Astrocyte (in vitro differentiated cells and primary cell): ENCODE measurements at regions not wholly inside any gene's neighbourhood (a gene's known extent, or its start where the extent isn't known, plus 50 kb on each side); places are given as distances from the start of the nearest gene placed in this dataset.

ENCODE experiments used
- DNase-seq: peaks from one replicate; pipeline ENCODE4 v3.0.0-alpha.2; 2010; ENCODE audit warnings: low read depth
- FAIRE-seq: peaks from 2 replicates; lab custom pipeline; 2011; peaks lifted over from hg19 to GRCh38; lab: Jason Lieb, UNC
- H2AFZ ChIP-seq: 2 replicates; pipeline ENCODE4 v1.6.0; 2012; ENCODE audit warnings: low read depth, low read length, inconsistent platforms
- H3K27ac ChIP-seq: 2 replicates; pipeline ENCODE4 v1.5.1; 2011; ENCODE audit warnings: low read depth, low read length, inconsistent platforms
- H3K27me3 ChIP-seq: 2 replicates; pipeline ENCODE4 v1.6.0; 2011; ENCODE audit warnings: low read length, inconsistent platforms; ENCODE audit not compliant: insufficient read depth
- H3K36me3 ChIP-seq: 2 replicates; pipeline ENCODE4 v1.5.1; 2011; ENCODE audit warnings: low read length, inconsistent platforms; ENCODE audit not compliant: insufficient read depth
- H3K4me1 ChIP-seq: 2 replicates; pipeline ENCODE4 v1.5.1; 2011; ENCODE audit warnings: low read length, inconsistent platforms; ENCODE audit not compliant: insufficient read depth
- H3K4me2 ChIP-seq: 2 replicates; pipeline ENCODE4 v1.6.0; 2012; ENCODE audit warnings: low read length, inconsistent platforms
- H3K4me3 ChIP-seq: 2 replicates; pipeline ENCODE4 v1.5.1; 2011; ENCODE audit warnings: low read depth, mild to moderate bottlenecking, low read length, inconsistent platforms; ENCODE audit not compliant: insufficient read depth
- H3K79me2 ChIP-seq: 2 replicates; pipeline ENCODE4 v1.6.0; 2012; ENCODE audit warnings: mild to moderate bottlenecking, low read length, inconsistent platforms; ENCODE audit not compliant: insufficient read depth
- H3K9ac ChIP-seq: 2 replicates; pipeline ENCODE4 v1.6.0; 2012; ENCODE audit warnings: mild to moderate bottlenecking, low read length, inconsistent platforms
- H3K9me3 ChIP-seq: 2 replicates; pipeline ENCODE4 v1.5.1; 2012; ENCODE audit warnings: low read depth, mild to moderate bottlenecking, low read length, inconsistent platforms; ENCODE audit not compliant: insufficient read depth
- H4K20me1 ChIP-seq: 2 replicates; pipeline ENCODE4 v1.6.0; 2012; ENCODE audit warnings: low read length, inconsistent platforms; ENCODE audit not compliant: insufficient read depth
- H3K27ac Mint-ChIP-seq: one replicate; pipeline ENCODE4 v1.8.0; 2021; ENCODE audit warnings: mild to moderate bottlenecking, mixed read lengths; ENCODE audit not compliant: unreplicated experiment
- H3K27me3 Mint-ChIP-seq: one replicate; pipeline ENCODE4 v1.8.0; 2021; ENCODE audit warnings: low read depth, mixed read lengths; ENCODE audit not compliant: unreplicated experiment
- H3K36me3 Mint-ChIP-seq: one replicate; pipeline ENCODE4 v1.8.0; 2021; ENCODE audit warnings: low read depth, mixed read lengths; ENCODE audit not compliant: unreplicated experiment
- H3K4me1 Mint-ChIP-seq: one replicate; pipeline ENCODE4 v1.8.0; 2021; ENCODE audit warnings: low read depth, mixed read lengths; ENCODE audit not compliant: unreplicated experiment
- H3K4me3 Mint-ChIP-seq: one replicate; pipeline ENCODE4 v1.8.0; 2021; ENCODE audit warnings: mild to moderate bottlenecking, moderate library complexity, mixed read lengths; ENCODE audit not compliant: unreplicated experiment
- H3K9me3 Mint-ChIP-seq: one replicate; pipeline ENCODE4 v1.8.0; 2021; ENCODE audit warnings: mild to moderate bottlenecking, mixed read lengths; ENCODE audit not compliant: unreplicated experiment
- EZH2 ChIP-seq: IDR thresholded peaks from 2 replicates; pipeline ENCODE4 v1.6.1; 2012; ENCODE audit warnings: mild to moderate bottlenecking, low read length, inconsistent platforms; ENCODE audit not compliant: insufficient read depth
- TF ChIP-seq, protein P1 (sequence below): IDR thresholded peaks from 2 replicates; pipeline ENCODE4 v1.5.1; 2011; ENCODE audit warnings: low read depth, mild to moderate bottlenecking, inconsistent platforms, low read length, moderate library complexity; ENCODE audit not compliant: insufficient read depth

DNA sequence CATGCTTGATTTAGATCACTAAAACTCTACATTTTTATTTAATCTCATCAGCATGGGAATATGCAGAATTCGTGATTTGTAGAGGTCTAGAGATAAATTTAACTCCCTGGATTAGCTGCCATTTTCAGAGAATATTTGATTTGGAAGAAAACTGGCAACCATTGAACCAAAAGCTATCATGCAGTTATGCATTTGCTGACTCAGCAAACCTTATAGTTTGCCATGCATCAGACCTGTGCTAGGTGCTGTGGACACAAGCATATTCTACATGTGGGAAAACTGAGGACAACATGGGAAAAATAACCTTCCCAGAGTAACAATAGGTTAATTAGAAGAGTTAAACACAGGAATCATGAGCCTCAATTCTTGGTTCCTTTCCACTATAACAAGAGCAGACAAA is 54.7 kb upstream of the TP63 start:
- H3K36me3 Mint-ChIP-seq = no peaks in the 10 kb centered on the region
- TF ChIP-seq, protein P1, sequence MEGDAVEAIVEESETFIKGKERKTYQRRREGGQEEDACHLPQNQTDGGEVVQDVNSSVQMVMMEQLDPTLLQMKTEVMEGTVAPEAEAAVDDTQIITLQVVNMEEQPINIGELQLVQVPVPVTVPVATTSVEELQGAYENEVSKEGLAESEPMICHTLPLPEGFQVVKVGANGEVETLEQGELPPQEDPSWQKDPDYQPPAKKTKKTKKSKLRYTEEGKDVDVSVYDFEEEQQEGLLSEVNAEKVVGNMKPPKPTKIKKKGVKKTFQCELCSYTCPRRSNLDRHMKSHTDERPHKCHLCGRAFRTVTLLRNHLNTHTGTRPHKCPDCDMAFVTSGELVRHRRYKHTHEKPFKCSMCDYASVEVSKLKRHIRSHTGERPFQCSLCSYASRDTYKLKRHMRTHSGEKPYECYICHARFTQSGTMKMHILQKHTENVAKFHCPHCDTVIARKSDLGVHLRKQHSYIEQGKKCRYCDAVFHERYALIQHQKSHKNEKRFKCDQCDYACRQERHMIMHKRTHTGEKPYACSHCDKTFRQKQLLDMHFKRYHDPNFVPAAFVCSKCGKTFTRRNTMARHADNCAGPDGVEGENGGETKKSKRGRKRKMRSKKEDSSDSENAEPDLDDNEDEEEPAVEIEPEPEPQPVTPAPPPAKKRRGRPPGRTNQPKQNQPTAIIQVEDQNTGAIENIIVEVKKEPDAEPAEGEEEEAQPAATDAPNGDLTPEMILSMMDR = no peak
- TF ChIP-seq EZH2 = no peak
- FAIRE-seq (no peak), DNase-seq (no peak)
- H3K9ac ChIP-seq = no peak overlapping the region
- H3K9me3 ChIP-seq = no peaks in the 10 kb centered on the region
- H2AFZ ChIP-seq = no peak overlapping the region
- H3K27ac Mint-ChIP-seq = no peak overlapping the region
- H3K27ac ChIP-seq = no peak overlapping the region
- H3K27me3 Mint-ChIP-seq = peaks cover 2% of the 10 kb centered on the region
- H3K4me3 Mint-ChIP-seq = no peak overlapping the region
- no peaks in the 10 kb centered on the region for H3K36me3 ChIP-seq
- no peak overlapping the region for H3K4me3 ChIP-seq
- H3K4me1 Mint-ChIP-seq = peaks cover 11% of the 10 kb centered on the region
- H3K79me2 ChIP-seq = no peaks in the 10 kb centered on the region
- H3K27me3 ChIP-seq = no peaks in the 10 kb centered on the region
- H4K20me1 ChIP-seq = no peaks in the 10 kb centered on the region
- no peaks in the 10 kb centered on the region for H3K9me3 Mint-ChIP-seq
- no peak overlapping the region for H3K4me2 ChIP-seq
- no peaks in the 10 kb centered on the region for H3K4me1 ChIP-seq

DNA sequence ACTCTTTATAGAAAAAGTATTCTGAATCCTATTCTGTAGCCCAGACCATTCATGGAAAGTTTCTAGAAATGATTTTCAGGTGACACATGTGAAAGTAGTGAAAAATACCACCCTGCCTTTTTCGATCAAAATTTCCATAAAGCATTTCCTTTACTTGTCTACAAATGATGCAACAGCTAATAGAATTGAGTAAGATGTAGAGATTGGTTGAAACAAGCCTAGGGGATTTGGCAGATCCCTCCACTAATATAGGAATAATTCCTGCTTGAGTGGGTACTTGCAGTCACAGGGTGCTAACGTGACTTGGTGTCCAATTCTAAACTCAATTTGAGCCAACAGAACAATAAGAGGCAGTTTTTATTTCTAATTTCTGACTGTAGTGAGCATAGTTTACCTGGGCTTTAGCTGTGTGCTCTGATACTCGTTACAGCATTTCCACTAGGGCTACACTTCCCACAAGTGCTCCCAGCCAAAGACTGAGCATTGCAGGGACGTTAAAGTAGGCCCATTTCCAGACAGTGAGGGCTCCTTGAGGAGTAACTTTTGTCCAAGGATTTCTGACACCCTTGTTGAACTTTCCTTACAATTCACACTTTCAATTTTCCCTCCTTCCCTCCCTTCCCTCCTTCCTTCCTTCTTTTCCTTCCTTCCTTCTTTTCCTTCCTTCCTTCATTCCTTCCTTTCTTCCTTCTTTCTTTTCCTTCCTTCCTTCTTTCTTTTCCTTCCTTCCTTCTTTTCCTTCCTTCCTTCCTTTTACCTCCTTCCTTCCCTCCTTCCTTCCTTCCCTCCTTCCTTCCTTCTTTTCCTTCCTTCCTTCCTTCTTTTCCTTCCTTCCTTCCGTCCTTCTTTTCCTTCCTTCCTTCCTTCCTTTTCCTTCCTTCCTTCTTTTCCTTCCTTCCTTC is 53.9 kb upstream of the TP63 start:
- no peak overlapping the region for H3K27ac Mint-ChIP-seq
- no peaks in the 10 kb centered on the region for H3K79me2 ChIP-seq
- no peak overlapping the region for H3K4me3 Mint-ChIP-seq
- DNase-seq (no peak), FAIRE-seq (no peak)
- H3K4me1 Mint-ChIP-seq = peaks cover 9% of the 10 kb centered on the region
- no peak overlapping the region for H3K9ac ChIP-seq
- H3K27me3 ChIP-seq = no peaks in the 10 kb centered on the region
- H3K4me3 ChIP-seq = no peak overlapping the region
- H3K27me3 Mint-ChIP-seq = peaks cover 2% of the 10 kb centered on the region
- no peaks in the 10 kb centered on the region for H4K20me1 ChIP-seq
- no peak overlapping the region for H2AFZ ChIP-seq
- H3K36me3 Mint-ChIP-seq = no peaks in the 10 kb centered on the region
- H3K4me1 ChIP-seq = no peaks in the 10 kb centered on the region
- H3K27ac ChIP-seq = no peak overlapping the region
- no peak for TF ChIP-seq EZH2
- TF ChIP-seq, protein P1 = no peak
- H3K9me3 Mint-ChIP-seq = no peaks in the 10 kb centered on the region
- no peaks in the 10 kb centered on the region for H3K9me3 ChIP-seq
- no peak overlapping the region for H3K4me2 ChIP-seq
- no peaks in the 10 kb centered on the region for H3K36me3 ChIP-seq

DNA sequence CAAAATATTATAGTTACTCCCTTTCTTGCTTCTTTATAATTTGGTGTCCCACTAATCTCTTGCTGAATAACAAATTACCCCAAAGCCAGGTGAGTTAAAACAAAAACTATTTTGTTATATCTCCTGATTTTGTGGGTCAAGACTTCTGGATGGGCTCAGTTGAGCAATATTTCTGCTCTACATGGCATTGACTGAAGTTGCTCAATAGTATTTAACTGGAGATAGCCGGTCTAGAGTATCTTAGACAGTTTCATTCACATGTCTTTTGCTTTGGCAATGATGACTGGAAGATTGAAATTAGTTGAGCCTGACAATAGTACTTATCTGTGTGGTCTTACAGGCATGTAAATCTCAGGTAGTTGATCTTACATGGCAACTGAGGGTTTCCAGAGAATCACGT is 51.0 kb upstream of the TP63 start:
- Mint-ChIP-seq H3K4me1 (no peaks in the 10 kb centered on the region), H3K27me3 (peaks cover 2% of the 10 kb centered on the region), H3K4me3 (no peak overlapping the region), H3K36me3 (no peaks in the 10 kb centered on the region), H3K9me3 (no peaks in the 10 kb centered on the region), H3K27ac (no peak overlapping the region)
- Histone ChIP-seq H3K4me2 (no peak overlapping the region), H3K27ac (no peak overlapping the region), H3K4me3 (no peak overlapping the region), H4K20me1 (no peaks in the 10 kb centered on the region), H3K36me3 (no peaks in the 10 kb centered on the region), H3K79me2 (no peaks in the 10 kb centered on the region), H3K4me1 (no peaks in the 10 kb centered on the region), H3K9me3 (no peaks in the 10 kb centered on the region), H3K9ac (no peak overlapping the region), H2AFZ (no peak overlapping the region), H3K27me3 (no peaks in the 10 kb centered on the region)
- DNase-seq (no peak), FAIRE-seq (no peak)
- TF ChIP-seq EZH2 = no peak
- TF ChIP-seq, protein P1 = no peak
